Skeletal muscle tissue (tissue), 3 donors: ENCODE measurements at regions not wholly inside any gene's neighbourhood (a gene's known extent, or its start where the extent isn't known, plus 50 kb on each side); places are given as distances from the start of the nearest gene placed in this dataset.

Source experiments
- H3K27ac ChIP-seq: one replicate; pipeline ENCODE4 v1.7.0; 2013; ENCODE audit warnings: mild to moderate bottlenecking, low read depth, low read length, inconsistent platforms
- H3K27me3 ChIP-seq, 3 donors: one replicate each; pipeline ENCODE4 v1.7.0; 2013; ENCODE audit warnings: low read length in 3 of 3; ENCODE audit not compliant: control insufficient read depth in 3 of 3, insufficient read depth in 3 of 3
- H3K36me3 ChIP-seq, 3 donors: one replicate each; pipeline ENCODE4 v1.7.0; 2013; ENCODE audit warnings: low read length in 3 of 3; ENCODE audit not compliant: control insufficient read depth in 3 of 3, insufficient read depth in 3 of 3
- H3K4me1 ChIP-seq, 3 donors: one replicate each; pipeline ENCODE4 v1.7.0; 2013; ENCODE audit warnings: low read length in 3 of 3, mild to moderate bottlenecking in 3 of 3; ENCODE audit not compliant: control insufficient read depth in 3 of 3, insufficient read depth in 3 of 3
- H3K4me3 ChIP-seq, 3 donors: one replicate each; pipeline ENCODE4 v1.7.0; 2013; ENCODE audit warnings: low read length in 3 of 3
- H3K9ac ChIP-seq, 3 donors: one replicate each; pipeline ENCODE4 v1.7.0; 2013; ENCODE audit warnings: low read length in 3 of 3, mild to moderate bottlenecking in 3 of 3, moderate library complexity in 2 of 3, low read depth in 1 of 3
- H3K9me3 ChIP-seq, 3 donors: one replicate each; pipeline ENCODE4 v1.7.0; 2013; ENCODE audit warnings: low read length in 3 of 3; ENCODE audit not compliant: control insufficient read depth in 3 of 3
- donor health status: Osteomylitis.

GRCh38 chr5:88548136-88548805, 279.6 kb upstream of the TMEM161B start:
- Histone ChIP-seq H3K9me3 (no peaks in the 10 kb centered on the region), H3K4me3 (no peak overlapping the region), H3K9ac (no peak overlapping the region), H3K4me1 (no peaks in the 10 kb centered on the region), H3K27me3 (peaks cover 0 to 2% (median 0%) of the 10 kb centered on the region in 3 donors), H3K36me3 (no peaks in the 10 kb centered on the region), H3K27ac (no peak overlapping the region)

- no peak overlapping the region for H3K4me3 ChIP-seq
- no peak overlapping the region for H3K27ac ChIP-seq
- no peaks in the 10 kb centered on the region for H3K4me1 ChIP-seq
- H3K9me3 ChIP-seq: no peaks in the 10 kb centered on the region
- H3K36me3 ChIP-seq: no peaks in the 10 kb centered on the region
- no peaks in the 10 kb centered on the region for H3K27me3 ChIP-seq
- H3K9ac ChIP-seq: no peak overlapping the region
Observed at GRCh38 chr5:88545338-88545737, 276.7 kb upstream of the TMEM161B start.

GRCh38 chr5:88544671-88545070, 276.0 kb upstream of the TMEM161B start:
- no peaks in the 10 kb centered on the region for H3K9me3 ChIP-seq
- no peak overlapping the region for H3K4me3 ChIP-seq
- H3K9ac ChIP-seq: no peak overlapping the region
- H3K36me3 ChIP-seq: no peaks in the 10 kb centered on the region
- H3K27ac ChIP-seq: no peak overlapping the region
- H3K4me1 ChIP-seq: no peaks in the 10 kb centered on the region
- no peaks in the 10 kb centered on the region for H3K27me3 ChIP-seq

- Histone ChIP-seq H3K27me3 (no peaks in the 10 kb centered on the region), H3K4me3 (no peak overlapping the region), H3K4me1 (no peaks in the 10 kb centered on the region), H3K27ac (no peak overlapping the region), H3K9me3 (no peaks in the 10 kb centered on the region), H3K9ac (no peak overlapping the region), H3K36me3 (no peaks in the 10 kb centered on the region)
Observed at GRCh38 chr5:88544136-88544645, 275.5 kb upstream of the TMEM161B start.

- no peaks in the 10 kb centered on the region for H3K27me3 ChIP-seq
- H3K9ac ChIP-seq: no peak overlapping the region
- H3K36me3 ChIP-seq: no peaks in the 10 kb centered on the region
- no peak overlapping the region for H3K4me3 ChIP-seq
- H3K4me1 ChIP-seq: no peaks in the 10 kb centered on the region
- no peaks in the 10 kb centered on the region for H3K9me3 ChIP-seq
- H3K27ac ChIP-seq: no peak overlapping the region
Observed at GRCh38 chr5:88542786-88543185, 274.1 kb upstream of the TMEM161B start.

GRCh38 chr5:88540471-88541115, 271.9 kb upstream of the TMEM161B start:
- H3K27ac ChIP-seq: no peak overlapping the region
- no peaks in the 10 kb centered on the region for H3K9me3 ChIP-seq
- peaks cover 0 to 4% (median 0%) of the 10 kb centered on the region in 3 donors for H3K27me3 ChIP-seq
- no peaks in the 10 kb centered on the region for H3K4me1 ChIP-seq
- H3K36me3 ChIP-seq: no peaks in the 10 kb centered on the region
- H3K9ac ChIP-seq: no peak overlapping the region
- no peak overlapping the region for H3K4me3 ChIP-seq

- Histone ChIP-seq H3K9me3 (no peaks in the 10 kb centered on the region), H3K27me3 (peaks cover 0 to 4% (median 0%) of the 10 kb centered on the region in 3 donors), H3K4me1 (no peaks in the 10 kb centered on the region), H3K27ac (no peak overlapping the region), H3K4me3 (no peak overlapping the region), H3K36me3 (no peaks in the 10 kb centered on the region), H3K9ac (no peak overlapping the region)
Observed at GRCh38 chr5:88539693-88540365, 271.2 kb upstream of the TMEM161B start.

GRCh38 chr5:88539026-88539425, 270.4 kb upstream of the TMEM161B start:
- Histone ChIP-seq H3K4me3 (no peak overlapping the region), H3K9ac (no peak overlapping the region), H3K4me1 (no peaks in the 10 kb centered on the region), H3K27ac (no peak overlapping the region), H3K27me3 (peaks cover 0 to 4% (median 0%) of the 10 kb centered on the region in 3 donors), H3K9me3 (no peaks in the 10 kb centered on the region), H3K36me3 (no peaks in the 10 kb centered on the region)

GRCh38 chr5:88536146-88536545, 267.5 kb upstream of the TMEM161B start:
- Histone ChIP-seq H3K4me1 (no peaks in the 10 kb centered on the region), H3K36me3 (no peaks in the 10 kb centered on the region), H3K27me3 (peaks cover 0 to 4% (median 0%) of the 10 kb centered on the region in 3 donors), H3K27ac (no peak overlapping the region), H3K9me3 (no peaks in the 10 kb centered on the region), H3K9ac (no peak overlapping the region), H3K4me3 (no peak overlapping the region)

- no peaks in the 10 kb centered on the region for H3K27me3 ChIP-seq
- no peaks in the 10 kb centered on the region for H3K4me1 ChIP-seq
- no peak overlapping the region for H3K4me3 ChIP-seq
- no peak overlapping the region for H3K9ac ChIP-seq
- H3K36me3 ChIP-seq: no peaks in the 10 kb centered on the region
- no peak overlapping the region for H3K27ac ChIP-seq
- no peaks in the 10 kb centered on the region for H3K9me3 ChIP-seq
Observed at GRCh38 chr5:88524941-88525340, 256.3 kb upstream of the TMEM161B start.
